A673 (cell line): ENCODE measurements at regions not wholly inside any gene's neighbourhood (a gene's known extent, or its start where the extent isn't known, plus 50 kb on each side); places are given as distances from the start of the nearest gene placed in this dataset.

Source experiments
- BruUV-seq: library from RNA; stranded (reverse); fragments of 400-500 nt; replicated peaks from 2 replicates; lab custom pipeline; 2021; lab: Mats Ljungman, UMichigan
- CTCF ChIA-PET: fragments of 300-600 bp; sonication (Branson Sonifier 250); formaldehyde crosslinking; loops from one replicate; lab custom pipeline; 2022; ENCODE audit warnings: antibody characterized with exemption; lab: Charles Lee
- POLR2A ChIA-PET: fragments of 300-600 bp; sonication (Branson Sonifier 250); formaldehyde crosslinking; loops from one replicate; lab custom pipeline; 2022; ENCODE audit warnings: antibody characterized with exemption; ENCODE audit not compliant: low non-redundant PET; lab: Charles Lee
- DNase-seq: peaks from one replicate; pipeline ENCODE4 v3.0.0-alpha.2; 2015; ENCODE audit warnings: low spot score
- H3K27ac ChIP-seq: fragments of 200-600 bp; sonication (generic); 2 replicates; pipeline ENCODE4 v1.5.1; 2016; ENCODE audit warnings: mixed run types, low read depth, mild to moderate bottlenecking, mixed read lengths, antibody characterized with exemption, low read length; ENCODE audit not compliant: poor library complexity, severe bottlenecking
- H3K27me3 ChIP-seq: fragments of 200-600 bp; sonication (generic); replicated peaks from 2 replicates; pipeline ENCODE4 v1.6.1; 2017; ENCODE audit warnings: mixed run types, low read depth, mild to moderate bottlenecking, mixed read lengths, antibody characterized with exemption, low read length; ENCODE audit not compliant: insufficient read depth, poor library complexity
- H3K36me3 ChIP-seq: fragments of 200-600 bp; sonication (generic); 2 replicates; pipeline ENCODE4 v1.6.1; 2016; ENCODE audit warnings: mixed run types, mild to moderate bottlenecking, mixed read lengths, antibody characterized with exemption, low read length; ENCODE audit not compliant: insufficient read depth, poor library complexity, severe bottlenecking
- H3K4me1 ChIP-seq: fragments of 200-600 bp; sonication (generic); 2 replicates; pipeline ENCODE4 v1.6.1; 2017; ENCODE audit warnings: mixed run types, mild to moderate bottlenecking, mixed read lengths, antibody characterized with exemption, low read length; ENCODE audit not compliant: insufficient read depth, poor library complexity, severe bottlenecking
- H3K4me3 ChIP-seq: fragments of 200-600 bp; sonication (generic); 2 replicates; pipeline ENCODE4 v1.5.1; 2016; ENCODE audit warnings: low read depth, mixed run types, mild to moderate bottlenecking, mixed read lengths, low read length; ENCODE audit not compliant: poor library complexity, severe bottlenecking
- H3K9me3 ChIP-seq: fragments of 200-600 bp; sonication (generic); 2 replicates; pipeline ENCODE4 v1.6.1; 2016; ENCODE audit warnings: mixed run types, low read depth, mild to moderate bottlenecking, mixed read lengths, antibody characterized with exemption, low read length; ENCODE audit not compliant: poor library complexity, severe bottlenecking
- CTCF ChIP-seq: fragments of 300-800, 200-600 bp; sonication (generic); conservative IDR thresholded peaks from 2 replicates; pipeline ENCODE4 v1.5.1; 2017; ENCODE audit warnings: low read depth, mild to moderate bottlenecking, antibody characterized with exemption, low read length, moderate library complexity, mixed read lengths
- EZH2 ChIP-seq: fragments of 200-600 bp; sonication (generic); IDR thresholded peaks from 2 replicates; pipeline ENCODE4 v1.6.1; 2017; ENCODE audit warnings: borderline replicate concordance, low read depth, mild to moderate bottlenecking, mixed read lengths, antibody characterized with exemption, low read length; ENCODE audit not compliant: poor library complexity, severe bottlenecking
- intact Hi-C: fragments of 100-400 bp; cut with micrococcal nuclease; formaldehyde crosslinking; loops from one replicate; pipeline ENCODE4 v1.10.0; 2022; ENCODE audit not compliant: unreplicated experiment

GRCh38 chr2:106041150-106041549 is 153.0 kb downstream of the UXS1 start:
- BruUV-seq, result no TSS peak
- H3K27ac ChIP-seq, result no peak overlapping the region
- H3K4me1 ChIP-seq, result no peaks in the 10 kb centered on the region
- H3K4me3 ChIP-seq, result no peak overlapping the region
- CTCF ChIA-PET, result no interaction called here
- TF ChIP-seq EZH2 (no peak), CTCF (no peak)
- POLR2A ChIA-PET, result no interaction called here
- H3K27me3 ChIP-seq, result no peaks in the 10 kb centered on the region
- intact Hi-C loops, result no loop called here
- no peaks in the 10 kb centered on the region for H3K9me3 ChIP-seq
- DNase-seq, result no peak
- H3K36me3 ChIP-seq, result no peaks in the 10 kb centered on the region

GRCh38 chr2:106039634-106040315 is 154.3 kb downstream of the UXS1 start:
- Histone ChIP-seq H3K27ac (no peak overlapping the region), H3K4me3 (no peak overlapping the region), H3K9me3 (no peaks in the 10 kb centered on the region), H3K36me3 (no peaks in the 10 kb centered on the region), H3K4me1 (no peaks in the 10 kb centered on the region), H3K27me3 (no peaks in the 10 kb centered on the region)
- TF ChIP-seq CTCF (no peak), EZH2 (no peak)
- DNase-seq, result no peak
- ChIA-PET POLR2A (no interaction called here), CTCF (no interaction called here)
- intact Hi-C loops, result no loop called here
- BruUV-seq, result no TSS peak

GRCh38 chr2:106038601-106039375 is 155.3 kb downstream of the UXS1 start:
- intact Hi-C loops, result no loop called here
- ChIA-PET POLR2A (no interaction called here), CTCF (no interaction called here)
- DNase-seq, result no peak
- no peaks in the 10 kb centered on the region for H3K4me1 ChIP-seq
- H3K27ac ChIP-seq, result no peak overlapping the region
- no peaks in the 10 kb centered on the region for H3K36me3 ChIP-seq
- no TSS peak for BruUV-seq
- TF ChIP-seq CTCF, result no peak
- no peak for TF ChIP-seq EZH2
- H3K4me3 ChIP-seq, result no peak overlapping the region
- H3K27me3 ChIP-seq, result no peaks in the 10 kb centered on the region
- H3K9me3 ChIP-seq, result no peaks in the 10 kb centered on the region
